IMR-90 (cell line): ENCODE measurements at regions not wholly inside any gene's neighbourhood (a gene's known extent, or its start where the extent isn't known, plus 50 kb on each side); places are given as distances from the start of the nearest gene placed in this dataset.

Source experiments
- CTCF ChIP-seq: conservative IDR thresholded peaks from 2 replicates; pipeline ENCODE4 v1.5.1; 2012; ENCODE audit warnings: mild to moderate bottlenecking, low read depth, low read length, improper control_type of control experiment
- ELK1 ChIP-seq: fragments of 150-350 bp; IDR thresholded peaks from 2 replicates; pipeline ENCODE4 v1.6.1; 2016; ENCODE audit warnings: low read depth, mild to moderate bottlenecking, low read length, moderate library complexity, borderline replicate concordance
- POLR2A ChIP-seq: IDR thresholded peaks from 2 replicates; pipeline ENCODE4 v1.6.1; 2012; ENCODE audit warnings: mild to moderate bottlenecking, low read depth, low read length

- TF ChIP-seq CTCF (no peak), POLR2A (no peak), ELK1 (no peak)
Measured at GRCh38 chr2:14330884-14331283, 301.6 kb upstream of the LRATD1 start.
